K562 (cell line): ENCODE measurements at regions not wholly inside any gene's neighbourhood (a gene's known extent, or its start where the extent isn't known, plus 50 kb on each side); places are given as distances from the start of the nearest gene placed in this dataset.

ENCODE experiments used
- ATAC-seq: fragments of 200-7000 bp; cut with Tn5 transposase; 3 replicates; pipeline ENCODE4 v1.9.1; 2020; ENCODE audit warnings: moderate library complexity
- BruUV-seq: library from RNA; stranded (reverse); fragments of 400-500 nt; replicated peaks from 2 replicates; lab custom pipeline; 2021; lab: Mats Ljungman, UMichigan
- CTCF ChIA-PET: fragments of 300-600 bp; formaldehyde crosslinking; extraction: SDS; loops from one replicate; lab custom pipeline; 2021; ENCODE audit warnings: low intra/inter-chr PET ratio; lab: Yijun Ruan, JAX
- POLR2A ChIA-PET: fragments of 300-600, 350-650 bp; sonication (Branson Sonifier 250); formaldehyde crosslinking; extraction: SDS; loops from one replicate; lab custom pipeline; 2021; ENCODE audit warnings: antibody characterized with exemption, inconsistent platforms; lab: Yijun Ruan, JAX
- DNase-seq, 4 experiments: peaks; one replicate each; pipeline versions ENCODE4 v3.0.0 to v3.0.0-alpha.2; 2011 to 2018; ENCODE audit warnings: low spot score in 3 of 4, mixed read lengths in 3 of 4; ENCODE audit errors: extremely low read depth in 1 of 4
- FAIRE-seq: peaks from 2 replicates; lab custom pipeline; 2011; peaks lifted over from hg19 to GRCh38; lab: Jason Lieb, UNC
- H2AFZ ChIP-seq: 2 replicates; pipeline ENCODE4 v1.6.0; 2011; ENCODE audit warnings: low read depth, low read length, control low read depth, inconsistent platforms
- H3K27ac ChIP-seq: fragments of 200-600 bp; 3 replicates; pipeline ENCODE4 v1.8.0; 2011; ENCODE audit warnings: low read depth, mild to moderate bottlenecking, control low read depth, inconsistent platforms, low read length, moderate library complexity, mixed read lengths; ENCODE audit errors: extremely low read depth
- H3K27me3 ChIP-seq, 2 experiments: fragments of 300-600 bp in 1 of 2; 2 replicates in 1 of 2; 3 replicates in 1 of 2; pipeline versions ENCODE4 v1.6.0 to v1.8.0; 2011; ENCODE audit warnings: inconsistent platforms in 2 of 2, low read length in 2 of 2, mild to moderate bottlenecking in 1 of 2, mixed read lengths in 1 of 2, moderate library complexity in 1 of 2; ENCODE audit not compliant: control insufficient read depth in 2 of 2, insufficient read depth in 2 of 2
- H3K36me3 ChIP-seq: fragments of 300-600 bp; 3 replicates; pipeline ENCODE4 v1.8.0; 2011; ENCODE audit warnings: mild to moderate bottlenecking, low read length, inconsistent platforms; ENCODE audit not compliant: control insufficient read depth, insufficient read depth
- H3K4me1 ChIP-seq, 2 experiments: fragments of 200-600 bp in 1 of 2; replicated peaks in 1 of 2; 2 replicates in 1 of 2; 3 replicates in 1 of 2; pipeline versions ENCODE4 v1.5.1 to v1.8.0; 2011; ENCODE audit warnings: inconsistent platforms in 2 of 2, low read length in 2 of 2, mild to moderate bottlenecking in 1 of 2, mixed read lengths in 1 of 2, moderate library complexity in 1 of 2; ENCODE audit not compliant: control insufficient read depth in 2 of 2, insufficient read depth in 2 of 2
- H3K4me2 ChIP-seq: 2 replicates; pipeline ENCODE4 v1.6.1; 2011; ENCODE audit warnings: low read length, control low read depth, inconsistent platforms, mixed read lengths; ENCODE audit not compliant: insufficient read depth
- H3K4me3 ChIP-seq: fragments of 200-600 bp; sonication (generic), shearing (Covaris generic); 2 replicates; pipeline ENCODE4 v1.5.1; 2016; ENCODE audit warnings: control low read depth, inconsistent platforms
- H3K79me2 ChIP-seq: fragments of 200-600 bp; 3 replicates; pipeline ENCODE4 v1.8.0; 2011; ENCODE audit warnings: low read length, inconsistent platforms; ENCODE audit not compliant: control insufficient read depth, insufficient read depth
- H3K9ac ChIP-seq, 2 experiments: 2 replicates each; pipeline versions ENCODE4 v1.6.0 to v1.6.1; 2011; ENCODE audit warnings: low read depth in 2 of 2, low read length in 2 of 2, control low read depth in 1 of 2, inconsistent platforms in 1 of 2, mild to moderate bottlenecking in 1 of 2, mixed read lengths in 1 of 2; ENCODE audit not compliant: insufficient read depth in 1 of 2
- H3K9me1 ChIP-seq: one replicate; pipeline ENCODE4 v1.6.0; 2011; ENCODE audit warnings: inconsistent platforms, mild to moderate bottlenecking, low read length, moderate library complexity; ENCODE audit not compliant: control insufficient read depth, insufficient read depth
- H3K9me3 ChIP-seq: replicated peaks from 2 replicates; pipeline ENCODE4 v1.5.1; 2011; ENCODE audit warnings: low read depth, low read length, inconsistent platforms; ENCODE audit not compliant: control insufficient read depth, insufficient read depth
- H4K20me1 ChIP-seq: replicated peaks from 2 replicates; pipeline ENCODE4 v1.6.1; 2011; ENCODE audit warnings: low read length, inconsistent platforms, mixed read lengths; ENCODE audit not compliant: control insufficient read depth, insufficient read depth
- ATF3 ChIP-seq, 2 experiments: fragments of 450-650 bp in 1 of 2; sonication (generic) in 1 of 2; formaldehyde crosslinking in 1 of 2; IDR thresholded peaks in 1 of 2; conservative IDR thresholded peaks in 1 of 2; 2 replicates each; pipeline versions ENCODE4 v1.6.1 to v1.8.1; 2016 to 2023; ENCODE audit warnings: mild to moderate bottlenecking in 2 of 2, moderate library complexity in 2 of 2, inconsistent platforms in 1 of 2, missing genetic modification reagents in 1 of 2
- BMI1 ChIP-seq: fragments of 150-350 bp; IDR thresholded peaks from 2 replicates; pipeline ENCODE4 v1.6.1; 2014; ENCODE audit warnings: low read length
- CBX1 ChIP-seq: sonication (generic); IDR thresholded peaks from 2 replicates; pipeline ENCODE4 v1.6.1; 2016; ENCODE audit warnings: antibody characterized with exemption, low read depth, mild to moderate bottlenecking
- CBX8 ChIP-seq: fragments of 200-600 bp; sonication (generic); IDR thresholded peaks from 2 replicates; pipeline ENCODE4 v1.6.1; 2012; ENCODE audit warnings: borderline replicate concordance, mixed run types, low read depth, mild to moderate bottlenecking, moderate library complexity, mixed read lengths, low read length, control low read depth, inconsistent platforms; ENCODE audit not compliant: poor library complexity, severe bottlenecking; ENCODE audit errors: extremely low read depth
- EGR1 ChIP-seq: fragments of 450-650 bp; conservative IDR thresholded peaks from 2 replicates; pipeline ENCODE4 v1.6.1; 2017; ENCODE audit warnings: mild to moderate bottlenecking
- HSF4 ChIP-seq: fragments of 250-450 bp; sonication (Bioruptor Pico); IDR thresholded peaks from 2 replicates; pipeline ENCODE4 v2.1.2; 2022; ENCODE audit warnings: mild to moderate bottlenecking, moderate library complexity, borderline replicate concordance
- PHB2 ChIP-seq: fragments of 450-650 bp; IDR thresholded peaks from 2 replicates; pipeline ENCODE4 v1.6.1; 2017; ENCODE audit warnings: low read depth
- ZNF717 ChIP-seq: fragments of 250-450 bp; sonication (Bioruptor Pico); IDR thresholded peaks from 2 replicates; pipeline ENCODE4 v1.5.0; 2021
- in situ Hi-C: fragments of 300-500 bp; cut with MboI; formaldehyde crosslinking; loops from 4 replicates; pipeline ENCODE4 v1.15.0; 2018; ENCODE audit warnings: inconsistent platforms, mixed read lengths
- intact Hi-C: fragments of 100-400 bp; cut with micrococcal nuclease; formaldehyde crosslinking; loops from 2 replicates; pipeline ENCODE4 v1.14.2; 2022
- TF ChIP-seq, protein P1 (sequence below): fragments of 450-650 bp; formaldehyde crosslinking; IDR thresholded peaks from 2 replicates; pipeline ENCODE4 v1.4.0; 2020; ENCODE audit warnings: mild to moderate bottlenecking, moderate library complexity
- TF ChIP-seq, protein P2 (sequence below): sonication (generic); formaldehyde crosslinking; IDR thresholded peaks from 2 replicates; pipeline ENCODE4 v1.8.1; 2023; ENCODE audit warnings: mild to moderate bottlenecking, missing genetic modification reagents
- TF ChIP-seq, protein P3 (sequence below): fragments of 250-450 bp; sonication (Bioruptor Pico); IDR thresholded peaks from 2 replicates; pipeline ENCODE4 v1.5.0; 2021
- TF ChIP-seq, protein P4 (sequence below): fragments of 250-450 bp; sonication (Bioruptor Pico); IDR thresholded peaks from 2 replicates; pipeline ENCODE4 v1.4.0; 2020; ENCODE audit warnings: mild to moderate bottlenecking, moderate library complexity, borderline replicate concordance
- TF ChIP-seq, protein P5 (sequence below): fragments of 450-650 bp; formaldehyde crosslinking; IDR thresholded peaks from 2 replicates; pipeline ENCODE4 v1.4.0; 2020; ENCODE audit warnings: mild to moderate bottlenecking, moderate library complexity

DNA sequence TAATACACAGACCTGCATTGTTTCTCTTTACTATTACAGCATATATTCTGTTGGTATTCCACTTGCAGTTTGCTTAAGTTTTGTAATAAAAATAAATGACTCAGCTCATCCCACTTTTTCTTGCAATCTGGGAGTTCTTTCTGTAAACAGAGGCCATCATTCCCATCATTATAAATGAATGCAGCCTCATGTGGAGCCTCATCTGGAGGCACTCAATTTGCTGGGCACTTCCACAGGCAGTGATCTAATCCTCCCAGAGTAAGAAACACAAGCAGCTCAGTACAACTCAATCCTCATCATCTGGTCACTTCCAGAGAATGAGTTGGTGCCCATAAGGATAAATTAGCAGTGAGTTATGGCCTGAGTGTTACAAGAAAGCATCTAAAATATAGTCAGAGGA is 2801.9 kb downstream of the PCDH9 start:
- Histone ChIP-seq H3K4me1 (no peaks in the 10 kb centered on the region), H3K9me3 (no peaks in the 10 kb centered on the region), H2AFZ (no peak overlapping the region), H3K27ac (no peak overlapping the region), H3K27me3 (no peaks in the 10 kb centered on the region), H4K20me1 (no peaks in the 10 kb centered on the region)
- no TSS peak for BruUV-seq
- FAIRE-seq (no peak), ATAC-seq (no peak), DNase-seq (no peak)
- intact Hi-C loops, result no loop called here
- no peak for TF ChIP-seq BMI1
- TF ChIP-seq, protein P1, sequence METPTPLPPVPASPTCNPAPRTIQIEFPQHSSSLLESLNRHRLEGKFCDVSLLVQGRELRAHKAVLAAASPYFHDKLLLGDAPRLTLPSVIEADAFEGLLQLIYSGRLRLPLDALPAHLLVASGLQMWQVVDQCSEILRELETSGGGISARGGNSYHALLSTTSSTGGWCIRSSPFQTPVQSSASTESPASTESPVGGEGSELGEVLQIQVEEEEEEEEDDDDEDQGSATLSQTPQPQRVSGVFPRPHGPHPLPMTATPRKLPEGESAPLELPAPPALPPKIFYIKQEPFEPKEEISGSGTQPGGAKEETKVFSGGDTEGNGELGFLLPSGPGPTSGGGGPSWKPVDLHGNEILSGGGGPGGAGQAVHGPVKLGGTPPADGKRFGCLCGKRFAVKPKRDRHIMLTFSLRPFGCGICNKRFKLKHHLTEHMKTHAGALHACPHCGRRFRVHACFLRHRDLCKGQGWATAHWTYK, result no peak
- TF ChIP-seq, protein P2, sequence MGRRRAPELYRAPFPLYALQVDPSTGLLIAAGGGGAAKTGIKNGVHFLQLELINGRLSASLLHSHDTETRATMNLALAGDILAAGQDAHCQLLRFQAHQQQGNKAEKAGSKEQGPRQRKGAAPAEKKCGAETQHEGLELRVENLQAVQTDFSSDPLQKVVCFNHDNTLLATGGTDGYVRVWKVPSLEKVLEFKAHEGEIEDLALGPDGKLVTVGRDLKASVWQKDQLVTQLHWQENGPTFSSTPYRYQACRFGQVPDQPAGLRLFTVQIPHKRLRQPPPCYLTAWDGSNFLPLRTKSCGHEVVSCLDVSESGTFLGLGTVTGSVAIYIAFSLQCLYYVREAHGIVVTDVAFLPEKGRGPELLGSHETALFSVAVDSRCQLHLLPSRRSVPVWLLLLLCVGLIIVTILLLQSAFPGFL (CRISPR knock-in tag), result no peak
- TF ChIP-seq ATF3 (IDR thresholded peaks at IDR 0.05), result no peak
- no peak for TF ChIP-seq ATF3 (CRISPR knock-in tag; conservative IDR thresholded peaks at IDR 0.05)
- no peak for TF ChIP-seq HSF4 (CRISPR knock-in tag)
- TF ChIP-seq CBX1, result no peak
- no peak for TF ChIP-seq ZNF717
- TF ChIP-seq, protein P3, sequence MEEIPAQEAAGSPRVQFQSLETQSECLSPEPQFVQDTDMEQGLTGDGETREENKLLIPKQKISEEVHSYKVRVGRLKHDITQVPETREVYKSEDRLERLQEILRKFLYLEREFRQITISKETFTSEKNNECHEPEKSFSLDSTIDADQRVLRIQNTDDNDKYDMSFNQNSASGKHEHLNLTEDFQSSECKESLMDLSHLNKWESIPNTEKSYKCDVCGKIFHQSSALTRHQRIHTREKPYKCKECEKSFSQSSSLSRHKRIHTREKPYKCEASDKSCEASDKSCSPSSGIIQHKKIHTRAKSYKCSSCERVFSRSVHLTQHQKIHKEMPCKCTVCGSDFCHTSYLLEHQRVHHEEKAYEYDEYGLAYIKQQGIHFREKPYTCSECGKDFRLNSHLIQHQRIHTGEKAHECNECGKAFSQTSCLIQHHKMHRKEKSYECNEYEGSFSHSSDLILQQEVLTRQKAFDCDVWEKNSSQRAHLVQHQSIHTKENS (CRISPR knock-in tag), result no peak
- TF ChIP-seq, protein P4, sequence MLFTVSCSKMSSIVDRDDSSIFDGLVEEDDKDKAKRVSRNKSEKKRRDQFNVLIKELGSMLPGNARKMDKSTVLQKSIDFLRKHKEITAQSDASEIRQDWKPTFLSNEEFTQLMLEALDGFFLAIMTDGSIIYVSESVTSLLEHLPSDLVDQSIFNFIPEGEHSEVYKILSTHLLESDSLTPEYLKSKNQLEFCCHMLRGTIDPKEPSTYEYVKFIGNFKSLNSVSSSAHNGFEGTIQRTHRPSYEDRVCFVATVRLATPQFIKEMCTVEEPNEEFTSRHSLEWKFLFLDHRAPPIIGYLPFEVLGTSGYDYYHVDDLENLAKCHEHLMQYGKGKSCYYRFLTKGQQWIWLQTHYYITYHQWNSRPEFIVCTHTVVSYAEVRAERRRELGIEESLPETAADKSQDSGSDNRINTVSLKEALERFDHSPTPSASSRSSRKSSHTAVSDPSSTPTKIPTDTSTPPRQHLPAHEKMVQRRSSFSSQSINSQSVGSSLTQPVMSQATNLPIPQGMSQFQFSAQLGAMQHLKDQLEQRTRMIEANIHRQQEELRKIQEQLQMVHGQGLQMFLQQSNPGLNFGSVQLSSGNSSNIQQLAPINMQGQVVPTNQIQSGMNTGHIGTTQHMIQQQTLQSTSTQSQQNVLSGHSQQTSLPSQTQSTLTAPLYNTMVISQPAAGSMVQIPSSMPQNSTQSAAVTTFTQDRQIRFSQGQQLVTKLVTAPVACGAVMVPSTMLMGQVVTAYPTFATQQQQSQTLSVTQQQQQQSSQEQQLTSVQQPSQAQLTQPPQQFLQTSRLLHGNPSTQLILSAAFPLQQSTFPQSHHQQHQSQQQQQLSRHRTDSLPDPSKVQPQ (CRISPR knock-in tag), result no peak
- no peak for TF ChIP-seq EGR1
- TF ChIP-seq, protein P5, sequence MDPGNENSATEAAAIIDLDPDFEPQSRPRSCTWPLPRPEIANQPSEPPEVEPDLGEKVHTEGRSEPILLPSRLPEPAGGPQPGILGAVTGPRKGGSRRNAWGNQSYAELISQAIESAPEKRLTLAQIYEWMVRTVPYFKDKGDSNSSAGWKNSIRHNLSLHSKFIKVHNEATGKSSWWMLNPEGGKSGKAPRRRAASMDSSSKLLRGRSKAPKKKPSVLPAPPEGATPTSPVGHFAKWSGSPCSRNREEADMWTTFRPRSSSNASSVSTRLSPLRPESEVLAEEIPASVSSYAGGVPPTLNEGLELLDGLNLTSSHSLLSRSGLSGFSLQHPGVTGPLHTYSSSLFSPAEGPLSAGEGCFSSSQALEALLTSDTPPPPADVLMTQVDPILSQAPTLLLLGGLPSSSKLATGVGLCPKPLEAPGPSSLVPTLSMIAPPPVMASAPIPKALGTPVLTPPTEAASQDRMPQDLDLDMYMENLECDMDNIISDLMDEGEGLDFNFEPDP, result no peak
- no peak for TF ChIP-seq CBX8
- TF ChIP-seq PHB2, result no peak
- TF ChIP-seq, all 486 proteins: peak for 0
- no peak overlapping the region for H3K4me3 ChIP-seq
- ChIA-PET POLR2A (no interaction called here), CTCF (no interaction called here)
- H3K4me2 ChIP-seq, result no peak overlapping the region
- H3K36me3 ChIP-seq, result no peaks in the 10 kb centered on the region
- H3K9ac ChIP-seq, result no peak overlapping the region
- H3K9me1 ChIP-seq, result no peaks in the 10 kb centered on the region
- in situ Hi-C loops, result no loop called here
- no peaks in the 10 kb centered on the region for H3K79me2 ChIP-seq
